ENCODE measurements at regions not wholly inside any gene's neighbourhood (a gene's known extent, or its start where the extent isn't known, plus 50 kb on each side); places are given as distances from the start of the nearest gene placed in this dataset.

- TF ChIP-seq POLR2AphosphoS5 (IDR thresholded peaks at IDR 0.05; ENCODE audit: low read depth, low read length) (no peak), FOSL1 (IDR thresholded peaks at IDR 0.05; ENCODE audit: low read depth) (no peak), EZH2 (IDR thresholded peaks at IDR 0.05) (no peak), POLR2A (IDR thresholded peaks at IDR 0.05; ENCODE audit: borderline replicate concordance, extremely low read depth, insufficient read depth, insufficient read length) (no peak), ATF3 (IDR thresholded peaks at IDR 0.05) (no peak), ZBTB33 (IDR thresholded peaks at IDR 0.05; ENCODE audit: extremely low read depth, insufficient replicate concordance, low read length) (no peak), CTCF (IDR thresholded peaks at IDR 0.05 in 2 of 3, conservative IDR thresholded peaks at IDR 0.05 in 1 of 3; ENCODE audit: borderline replicate concordance in 1 of 3, insufficient read depth in 1 of 3, low read depth in 2 of 3, low read length in 2 of 3) (no peak), REST (IDR thresholded peaks at IDR 0.05; ENCODE audit: low read depth) (no peak)
These were observed 198.8 kb downstream of the CTTN start for GRCh38 chr11:70597006-70597555.
